HepG2 (cell line): ENCODE measurements at regions not wholly inside any gene's neighbourhood (a gene's known extent, or its start where the extent isn't known, plus 50 kb on each side); places are given as distances from the start of the nearest gene placed in this dataset.

Source experiments
- AHDC1 ChIP-seq: sonication (generic); formaldehyde crosslinking; IDR thresholded peaks from 2 replicates; pipeline ENCODE4 v1.5.1; 2020; ENCODE audit warnings: mild to moderate bottlenecking, missing genetic modification reagents, borderline replicate concordance
- CREB1 ChIP-seq, 2 experiments: fragments of 450-650 bp in 1 of 2; IDR thresholded peaks; 2 replicates each; pipeline ENCODE4 v1.6.1; 2016 to 2017; ENCODE audit warnings: control low read depth in 1 of 2, mild to moderate bottlenecking in 1 of 2, missing compliant biosample characterization in 1 of 2, missing genetic modification characterization in 1 of 2
- ELF4 ChIP-seq: sonication (generic); formaldehyde crosslinking; IDR thresholded peaks from 2 replicates; pipeline ENCODE4 v1.5.0; 2020; ENCODE audit warnings: missing genetic modification reagents, mild to moderate bottlenecking, moderate library complexity, borderline replicate concordance
- FOXO1 ChIP-seq: sonication (generic); formaldehyde crosslinking; IDR thresholded peaks from 2 replicates; pipeline ENCODE4 v1.4.0; 2020; ENCODE audit warnings: missing genetic modification reagents
- GPN1 ChIP-seq: sonication (generic); formaldehyde crosslinking; IDR thresholded peaks from 2 replicates; pipeline ENCODE4 v1.5.1; 2020; ENCODE audit warnings: missing genetic modification reagents, borderline replicate concordance
- NFIC ChIP-seq: IDR thresholded peaks from 2 replicates; pipeline ENCODE4 v1.6.1; 2012; ENCODE audit warnings: mild to moderate bottlenecking, low read length, inconsistent platforms
- TBX2 ChIP-seq: sonication (generic); formaldehyde crosslinking; IDR thresholded peaks from 2 replicates; pipeline ENCODE4 v1.5.0; 2020; ENCODE audit warnings: missing genetic modification reagents, mild to moderate bottlenecking, borderline replicate concordance
- THAP8 ChIP-seq: sonication (generic); formaldehyde crosslinking; IDR thresholded peaks from 2 replicates; pipeline ENCODE4 v1.5.1; 2020; ENCODE audit warnings: missing genetic modification reagents, mild to moderate bottlenecking, borderline replicate concordance
- ZBTB2 ChIP-seq: sonication (generic); formaldehyde crosslinking; IDR thresholded peaks from 2 replicates; pipeline ENCODE4 v1.8.0; 2022; ENCODE audit warnings: low read depth, missing genetic modification reagents
- ZBTB25 ChIP-seq: IDR thresholded peaks from 2 replicates; pipeline ENCODE4 v1.6.1; 2018; ENCODE audit warnings: missing genetic modification reagents
- ZNF280D ChIP-seq: sonication (generic); formaldehyde crosslinking; IDR thresholded peaks from 2 replicates; pipeline ENCODE4 v1.5.1; 2020; ENCODE audit warnings: mild to moderate bottlenecking, missing genetic modification reagents
- ZNF382 ChIP-seq: sonication (generic); formaldehyde crosslinking; IDR thresholded peaks from 2 replicates; pipeline ENCODE4 v1.5.0; 2020; ENCODE audit warnings: missing genetic modification reagents, mild to moderate bottlenecking, borderline replicate concordance
- ZNF484 ChIP-seq: sonication (generic); formaldehyde crosslinking; IDR thresholded peaks from 2 replicates; pipeline ENCODE4 v1.5.1; 2020; ENCODE audit warnings: mild to moderate bottlenecking, low read depth, missing genetic modification reagents, borderline replicate concordance
- ZNF570 ChIP-seq: sonication (generic); formaldehyde crosslinking; IDR thresholded peaks from 2 replicates; pipeline ENCODE4 v1.4.0; 2020; ENCODE audit warnings: mild to moderate bottlenecking, missing genetic modification reagents, borderline replicate concordance
- ZNF709 ChIP-seq: sonication (generic); formaldehyde crosslinking; IDR thresholded peaks from 2 replicates; pipeline ENCODE4 v1.5.0; 2020; ENCODE audit warnings: mild to moderate bottlenecking, missing genetic modification reagents

GRCh38 chr10:78589687-78590086 lies 479.1 kb upstream of the ZMIZ1 start (continued):
- TF ChIP-seq CREB1 (IDR thresholded peaks at IDR 0.05) (no peak), CREB1 (CRISPR knock-in tag; IDR thresholded peaks at IDR 0.05) (0 out of 2 replicates have a peak, but pooled peaks have one; percentile 11), ELF4 (CRISPR knock-in tag) (no peak), ZNF280D (CRISPR knock-in tag) (0 out of 2 replicates have a peak, but pooled peaks have one; percentile 55), ZNF709 (CRISPR knock-in tag) (no peak), NFIC (peak; percentile 66; the same call in 1 of the 2 replicates), ZBTB25 (CRISPR knock-in tag) (peak; percentile 54; the same call in 1 of the 2 replicates), AHDC1 (CRISPR knock-in tag) (peak; percentile 48; the same call in 1 of the 2 replicates), TBX2 (peak; percentile 29; the same call in 1 of the 2 replicates), GPN1 (CRISPR knock-in tag) (no peak), ZNF484 (CRISPR knock-in tag) (no peak), FOXO1 (CRISPR knock-in tag) (peak; percentile 61), THAP8 (CRISPR knock-in tag) (no peak), ZNF570 (CRISPR knock-in tag) (no peak), ZNF382 (no peak), ZBTB2 (CRISPR knock-in tag) (no peak)
